ENCODE measurements at regions not wholly inside any gene's neighbourhood (a gene's known extent, or its start where the extent isn't known, plus 50 kb on each side); places are given as distances from the start of the nearest gene placed in this dataset.

DNA sequence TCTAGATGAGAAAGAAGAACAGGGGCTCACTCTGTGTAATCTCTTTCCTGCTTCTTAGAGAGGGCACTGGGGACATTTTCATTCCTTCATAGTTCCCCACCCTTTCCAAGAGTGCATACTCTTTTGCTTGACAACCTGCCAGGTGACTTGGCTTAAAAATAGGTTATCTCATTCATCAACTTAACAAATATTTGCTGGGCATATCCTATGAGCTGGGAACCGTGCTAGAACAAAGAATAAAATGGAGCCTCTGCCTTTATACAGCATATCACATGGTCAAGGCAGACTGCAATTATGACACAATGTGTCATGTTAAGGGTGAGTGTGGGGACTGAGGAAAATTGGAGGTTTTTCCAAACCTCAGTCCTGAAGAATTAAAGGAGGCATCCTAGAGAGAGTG, 209.8 kb upstream of the FOXA2 start:
- no peak for ATAC-seq (ENCODE audit: poor library complexity)
- ChIA-PET POLR2A (no interaction called here), CTCF (no interaction called here)
- Mint-ChIP-seq H3K36me3 (ENCODE audit: low read depth) (no peaks in the 10 kb centered on the region), H3K9me3 (peaks cover 3% of the 10 kb centered on the region), H3K4me3 (no peak overlapping the region), H3K27me3 (no peaks in the 10 kb centered on the region), H3K4me1 (ENCODE audit: low read depth) (no peaks in the 10 kb centered on the region), H3K27ac (no peak overlapping the region)
- Histone ChIP-seq H3K9me3 (ENCODE audit: control insufficient read depth in 1 of 2, insufficient read depth in 1 of 2, low read length in 2 of 2) (no peaks in the 10 kb centered on the region), H3K4me3 (ENCODE audit: low read length) (no peak overlapping the region), H3K4me1 (ENCODE audit: insufficient read depth, low read length) (no peaks in the 10 kb centered on the region), H3K27ac (ENCODE audit: low read depth in 1 of 2, low read length in 2 of 2) (no peak overlapping the region), H3K36me3 (ENCODE audit: insufficient read depth, low read length) (no peaks in the 10 kb centered on the region), H3K27me3 (ENCODE audit: control insufficient read depth in 1 of 2, insufficient read depth in 2 of 2, low read length in 2 of 2) (no peaks in the 10 kb centered on the region)
- TF ChIP-seq, protein P1, sequence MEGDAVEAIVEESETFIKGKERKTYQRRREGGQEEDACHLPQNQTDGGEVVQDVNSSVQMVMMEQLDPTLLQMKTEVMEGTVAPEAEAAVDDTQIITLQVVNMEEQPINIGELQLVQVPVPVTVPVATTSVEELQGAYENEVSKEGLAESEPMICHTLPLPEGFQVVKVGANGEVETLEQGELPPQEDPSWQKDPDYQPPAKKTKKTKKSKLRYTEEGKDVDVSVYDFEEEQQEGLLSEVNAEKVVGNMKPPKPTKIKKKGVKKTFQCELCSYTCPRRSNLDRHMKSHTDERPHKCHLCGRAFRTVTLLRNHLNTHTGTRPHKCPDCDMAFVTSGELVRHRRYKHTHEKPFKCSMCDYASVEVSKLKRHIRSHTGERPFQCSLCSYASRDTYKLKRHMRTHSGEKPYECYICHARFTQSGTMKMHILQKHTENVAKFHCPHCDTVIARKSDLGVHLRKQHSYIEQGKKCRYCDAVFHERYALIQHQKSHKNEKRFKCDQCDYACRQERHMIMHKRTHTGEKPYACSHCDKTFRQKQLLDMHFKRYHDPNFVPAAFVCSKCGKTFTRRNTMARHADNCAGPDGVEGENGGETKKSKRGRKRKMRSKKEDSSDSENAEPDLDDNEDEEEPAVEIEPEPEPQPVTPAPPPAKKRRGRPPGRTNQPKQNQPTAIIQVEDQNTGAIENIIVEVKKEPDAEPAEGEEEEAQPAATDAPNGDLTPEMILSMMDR (IDR thresholded peaks at IDR 0.05): no peak
- no peak for DNase-seq
- intact Hi-C loops (cut with DNase I, micrococcal nuclease): no loop called here

DNA sequence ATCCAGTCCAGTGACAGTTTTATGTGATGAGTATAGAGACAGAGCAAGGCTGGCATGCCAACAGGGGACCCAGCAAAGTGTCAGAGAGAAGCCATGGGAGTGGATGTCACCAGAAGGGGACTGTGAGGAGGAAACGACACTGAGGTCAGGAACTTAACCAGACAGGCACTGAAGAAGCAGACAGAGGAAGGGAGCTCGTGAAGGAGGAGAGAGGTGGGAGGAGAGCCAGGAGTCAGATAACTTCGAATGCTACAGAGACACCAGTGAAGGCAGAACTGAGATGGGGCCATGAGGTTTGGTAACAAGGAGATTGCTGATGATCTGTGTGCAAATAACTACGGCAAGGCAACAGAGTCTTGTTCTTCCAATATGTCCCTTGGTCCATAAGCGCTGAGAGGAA, 211.1 kb upstream of the FOXA2 start:
- Histone ChIP-seq H3K36me3 (ENCODE audit: insufficient read depth, low read length) (no peaks in the 10 kb centered on the region), H3K27ac (ENCODE audit: low read depth in 1 of 2, low read length in 2 of 2) (no peak overlapping the region), H3K4me1 (ENCODE audit: insufficient read depth, low read length) (no peaks in the 10 kb centered on the region), H3K4me3 (ENCODE audit: low read length) (no peak overlapping the region), H3K27me3 (ENCODE audit: control insufficient read depth in 1 of 2, insufficient read depth in 2 of 2, low read length in 2 of 2) (no peaks in the 10 kb centered on the region), H3K9me3 (ENCODE audit: control insufficient read depth in 1 of 2, insufficient read depth in 1 of 2, low read length in 2 of 2) (no peaks in the 10 kb centered on the region)
- TF ChIP-seq, protein P1 (IDR thresholded peaks at IDR 0.05): no peak
- ChIA-PET CTCF (no interaction called here), POLR2A (no interaction called here)
- ATAC-seq (ENCODE audit: poor library complexity) (no peak), DNase-seq (no peak)
- intact Hi-C loops (cut with DNase I, micrococcal nuclease): no loop called here
- Mint-ChIP-seq H3K27ac (no peak overlapping the region), H3K4me1 (ENCODE audit: low read depth) (no peaks in the 10 kb centered on the region), H3K4me3 (no peak overlapping the region), H3K36me3 (ENCODE audit: low read depth) (no peaks in the 10 kb centered on the region), H3K27me3 (no peaks in the 10 kb centered on the region), H3K9me3 (peaks cover 3% of the 10 kb centered on the region)

DNA sequence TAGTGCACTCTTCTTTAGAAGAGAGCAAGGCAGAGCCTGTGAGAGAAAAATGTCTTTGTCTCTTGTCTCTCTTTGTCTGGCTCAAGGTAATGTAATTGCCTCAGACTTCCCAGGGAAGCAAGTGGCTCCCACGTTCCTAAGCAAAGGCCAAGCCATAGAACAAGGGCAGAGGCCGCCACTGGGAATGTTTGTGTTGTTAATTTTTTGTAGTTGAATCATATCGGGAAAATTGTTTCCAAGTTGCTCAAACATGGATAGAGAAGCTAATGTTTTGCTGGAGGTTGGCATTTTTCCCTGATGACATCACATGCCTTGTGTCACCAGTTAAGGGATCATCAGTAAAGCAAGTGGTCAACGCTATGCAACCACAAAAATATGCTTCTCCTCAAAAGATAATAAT, 211.5 kb upstream of the FOXA2 start:
- no peaks in the 10 kb centered on the region for H3K36me3 Mint-ChIP-seq (ENCODE audit: low read depth)
- Histone ChIP-seq H3K4me1 (ENCODE audit: insufficient read depth, low read length) (no peaks in the 10 kb centered on the region), H3K27ac (ENCODE audit: low read depth in 1 of 2, low read length in 2 of 2) (no peak overlapping the region), H3K4me3 (ENCODE audit: low read length) (no peak overlapping the region), H3K9me3 (ENCODE audit: control insufficient read depth in 1 of 2, insufficient read depth in 1 of 2, low read length in 2 of 2) (no peaks in the 10 kb centered on the region), H3K36me3 (ENCODE audit: insufficient read depth, low read length) (no peaks in the 10 kb centered on the region), H3K27me3 (ENCODE audit: control insufficient read depth in 1 of 2, insufficient read depth in 2 of 2, low read length in 2 of 2) (no peaks in the 10 kb centered on the region)
- intact Hi-C loops (cut with DNase I, micrococcal nuclease): no loop called here
- no peak for DNase-seq
- ATAC-seq (ENCODE audit: poor library complexity): no peak
- peaks cover 3% of the 10 kb centered on the region for H3K9me3 Mint-ChIP-seq
- CTCF ChIA-PET: no interaction called here
- POLR2A ChIA-PET: no interaction called here
- H3K4me1 Mint-ChIP-seq (ENCODE audit: low read depth): no peaks in the 10 kb centered on the region
- no peaks in the 10 kb centered on the region for H3K27me3 Mint-ChIP-seq
- TF ChIP-seq, protein P1 (IDR thresholded peaks at IDR 0.05): no peak
- H3K27ac Mint-ChIP-seq: no peak overlapping the region
- H3K4me3 Mint-ChIP-seq: no peak overlapping the region

Data from CD4-positive, alpha-beta T cell (primary cell).